ENCODE measurements at regions not wholly inside any gene's neighbourhood (a gene's known extent, or its start where the extent isn't known, plus 50 kb on each side); places are given as distances from the start of the nearest gene placed in this dataset.

- Histone ChIP-seq H3K9me3 (ENCODE audit: control insufficient read depth in 2 of 3, insufficient read depth in 1 of 3, low read length in 3 of 3) (no peaks in the 10 kb centered on the region), H3K9ac (ENCODE audit: low read length in 3 of 3) (no peak overlapping the region), H3K27me3 (ENCODE audit: control insufficient read depth, insufficient read depth, low read length) (no peaks in the 10 kb centered on the region), H3K4me1 (ENCODE audit: control insufficient read depth in 2 of 3, insufficient read depth in 2 of 3, low read depth in 1 of 3, low read length in 3 of 3) (no peaks in the 10 kb centered on the region), H3K36me3 (ENCODE audit: control insufficient read depth in 2 of 3, insufficient read depth in 3 of 3, low read length in 3 of 3) (no peaks in the 10 kb centered on the region), H3K27ac (ENCODE audit: low read depth in 2 of 2, low read length in 2 of 2) (no peak overlapping the region), H3K4me3 (ENCODE audit: low read length in 3 of 3) (no peak overlapping the region)
- FAIRE-seq (no peak), DNase-seq (no peak)
- TF ChIP-seq, protein P1, sequence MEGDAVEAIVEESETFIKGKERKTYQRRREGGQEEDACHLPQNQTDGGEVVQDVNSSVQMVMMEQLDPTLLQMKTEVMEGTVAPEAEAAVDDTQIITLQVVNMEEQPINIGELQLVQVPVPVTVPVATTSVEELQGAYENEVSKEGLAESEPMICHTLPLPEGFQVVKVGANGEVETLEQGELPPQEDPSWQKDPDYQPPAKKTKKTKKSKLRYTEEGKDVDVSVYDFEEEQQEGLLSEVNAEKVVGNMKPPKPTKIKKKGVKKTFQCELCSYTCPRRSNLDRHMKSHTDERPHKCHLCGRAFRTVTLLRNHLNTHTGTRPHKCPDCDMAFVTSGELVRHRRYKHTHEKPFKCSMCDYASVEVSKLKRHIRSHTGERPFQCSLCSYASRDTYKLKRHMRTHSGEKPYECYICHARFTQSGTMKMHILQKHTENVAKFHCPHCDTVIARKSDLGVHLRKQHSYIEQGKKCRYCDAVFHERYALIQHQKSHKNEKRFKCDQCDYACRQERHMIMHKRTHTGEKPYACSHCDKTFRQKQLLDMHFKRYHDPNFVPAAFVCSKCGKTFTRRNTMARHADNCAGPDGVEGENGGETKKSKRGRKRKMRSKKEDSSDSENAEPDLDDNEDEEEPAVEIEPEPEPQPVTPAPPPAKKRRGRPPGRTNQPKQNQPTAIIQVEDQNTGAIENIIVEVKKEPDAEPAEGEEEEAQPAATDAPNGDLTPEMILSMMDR (IDR thresholded peaks at IDR 0.05; ENCODE audit: borderline replicate concordance, extremely low read depth, insufficient read depth) = no peak
- intact Hi-C loops (cut with DNase I) = no loop called here
Observed at GRCh38 chr2:195560209-195560895, 96.7 kb upstream of the SLC39A10 start.

DNA sequence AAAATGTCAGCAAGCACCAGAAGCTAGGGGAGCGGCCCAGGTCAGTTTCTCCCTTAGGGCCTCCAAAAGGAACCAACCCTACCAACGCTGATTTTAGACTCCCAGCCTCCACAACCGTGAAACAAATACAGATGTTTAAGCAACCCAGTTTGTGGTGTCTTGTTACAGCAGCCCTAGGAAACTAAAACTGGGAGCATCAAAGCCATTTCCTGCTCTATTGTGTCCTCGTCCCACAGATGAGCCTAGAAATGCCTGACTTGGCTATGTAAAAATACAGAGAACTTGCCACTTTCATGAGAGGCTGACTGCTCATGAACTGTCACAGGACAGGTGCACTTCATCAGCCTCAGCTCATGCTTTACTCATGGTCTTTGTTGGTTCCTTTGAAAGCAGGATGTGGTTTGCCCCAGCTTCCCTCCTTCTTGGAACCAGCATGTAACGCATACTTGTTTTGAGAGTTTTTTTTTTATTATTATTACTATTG is 97.6 kb upstream of the SLC39A10 start:
- no peak overlapping the region for H3K9ac ChIP-seq (ENCODE audit: low read length in 3 of 3)
- peak in 3 of 5 donors; percentile 17 to 74 (median 56) for DNase-seq
- no peak overlapping the region for H3K27ac ChIP-seq (ENCODE audit: low read depth in 2 of 2, low read length in 2 of 2)
- intact Hi-C loops (cut with DNase I) = no loop called here
- no peak for FAIRE-seq
- H3K4me3 ChIP-seq (ENCODE audit: low read length in 3 of 3) = no peak overlapping the region
- no peaks in the 10 kb centered on the region for H3K4me1 ChIP-seq (ENCODE audit: control insufficient read depth in 2 of 3, insufficient read depth in 2 of 3, low read depth in 1 of 3, low read length in 3 of 3)
- H3K27me3 ChIP-seq (ENCODE audit: control insufficient read depth, insufficient read depth, low read length) = no peaks in the 10 kb centered on the region
- TF ChIP-seq, protein P1 (IDR thresholded peaks at IDR 0.05; ENCODE audit: borderline replicate concordance, extremely low read depth, insufficient read depth) = no peak
- H3K9me3 ChIP-seq (ENCODE audit: control insufficient read depth in 2 of 3, insufficient read depth in 1 of 3, low read length in 3 of 3) = no peaks in the 10 kb centered on the region
- no peaks in the 10 kb centered on the region for H3K36me3 ChIP-seq (ENCODE audit: control insufficient read depth in 2 of 3, insufficient read depth in 3 of 3, low read length in 3 of 3)

GRCh38 chr2:195555971-195556370 is 101.1 kb upstream of the SLC39A10 start:
- no peak overlapping the region for H3K9ac ChIP-seq (ENCODE audit: low read length in 3 of 3)
- H3K9me3 ChIP-seq (ENCODE audit: control insufficient read depth in 2 of 3, insufficient read depth in 1 of 3, low read length in 3 of 3) = no peaks in the 10 kb centered on the region
- H3K36me3 ChIP-seq (ENCODE audit: control insufficient read depth in 2 of 3, insufficient read depth in 3 of 3, low read length in 3 of 3) = no peaks in the 10 kb centered on the region
- H3K27ac ChIP-seq (ENCODE audit: low read depth in 2 of 2, low read length in 2 of 2) = no peak overlapping the region
- DNase-seq (no peak), FAIRE-seq (no peak)
- H3K27me3 ChIP-seq (ENCODE audit: control insufficient read depth, insufficient read depth, low read length) = no peaks in the 10 kb centered on the region
- H3K4me1 ChIP-seq (ENCODE audit: control insufficient read depth in 2 of 3, insufficient read depth in 2 of 3, low read depth in 1 of 3, low read length in 3 of 3) = no peaks in the 10 kb centered on the region
- no peak overlapping the region for H3K4me3 ChIP-seq (ENCODE audit: low read length in 3 of 3)
- TF ChIP-seq, protein P1 (IDR thresholded peaks at IDR 0.05; ENCODE audit: borderline replicate concordance, extremely low read depth, insufficient read depth) = no peak
- intact Hi-C loops (cut with DNase I) = no loop called here
